ENCODE measurements at regions not wholly inside any gene's neighbourhood (a gene's known extent, or its start where the extent isn't known, plus 50 kb on each side); places are given as distances from the start of the nearest gene placed in this dataset.

DNA sequence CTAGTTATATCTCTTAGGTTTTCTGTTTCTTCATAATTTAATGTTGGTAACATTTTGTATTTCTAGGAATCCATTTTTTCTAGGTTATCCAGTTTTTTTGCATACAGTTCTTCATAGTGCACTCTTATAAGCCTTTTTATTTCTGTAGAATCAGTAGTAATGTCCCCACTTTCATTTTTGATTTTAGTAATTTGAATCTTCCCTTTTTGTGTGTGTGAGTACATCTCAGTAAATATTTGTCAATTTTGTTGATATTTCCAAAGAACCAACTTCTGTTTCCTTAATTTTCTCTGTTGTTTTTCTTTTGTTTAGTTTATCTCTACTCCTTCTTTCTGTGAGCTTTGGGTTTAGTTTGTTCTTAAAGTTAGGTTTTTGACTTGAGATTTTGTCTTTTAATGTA, 507.3 kb upstream of the RGS6 start:
- TF ChIP-seq POLR2A (IDR thresholded peaks at IDR 0.05) (no peak), CTCF (IDR thresholded peaks at IDR 0.05) (no peak)
